GM18502 (cell line): ENCODE measurements at regions not wholly inside any gene's neighbourhood (a gene's known extent, or its start where the extent isn't known, plus 50 kb on each side); places are given as distances from the start of the nearest gene placed in this dataset.

Experiments
- ATAC-seq: cut with Tn5 transposase; IDR thresholded peaks from one replicate; pipeline ENCODE4 v1.9.1; 2021; ENCODE audit warnings: mild to moderate bottlenecking; ENCODE audit not compliant: unreplicated experiment, poor library complexity

- ATAC-seq: no peak
These were observed 290.9 kb upstream of the LDB2 start for GRCh38 chr4:17189401-17189720.

DNA sequence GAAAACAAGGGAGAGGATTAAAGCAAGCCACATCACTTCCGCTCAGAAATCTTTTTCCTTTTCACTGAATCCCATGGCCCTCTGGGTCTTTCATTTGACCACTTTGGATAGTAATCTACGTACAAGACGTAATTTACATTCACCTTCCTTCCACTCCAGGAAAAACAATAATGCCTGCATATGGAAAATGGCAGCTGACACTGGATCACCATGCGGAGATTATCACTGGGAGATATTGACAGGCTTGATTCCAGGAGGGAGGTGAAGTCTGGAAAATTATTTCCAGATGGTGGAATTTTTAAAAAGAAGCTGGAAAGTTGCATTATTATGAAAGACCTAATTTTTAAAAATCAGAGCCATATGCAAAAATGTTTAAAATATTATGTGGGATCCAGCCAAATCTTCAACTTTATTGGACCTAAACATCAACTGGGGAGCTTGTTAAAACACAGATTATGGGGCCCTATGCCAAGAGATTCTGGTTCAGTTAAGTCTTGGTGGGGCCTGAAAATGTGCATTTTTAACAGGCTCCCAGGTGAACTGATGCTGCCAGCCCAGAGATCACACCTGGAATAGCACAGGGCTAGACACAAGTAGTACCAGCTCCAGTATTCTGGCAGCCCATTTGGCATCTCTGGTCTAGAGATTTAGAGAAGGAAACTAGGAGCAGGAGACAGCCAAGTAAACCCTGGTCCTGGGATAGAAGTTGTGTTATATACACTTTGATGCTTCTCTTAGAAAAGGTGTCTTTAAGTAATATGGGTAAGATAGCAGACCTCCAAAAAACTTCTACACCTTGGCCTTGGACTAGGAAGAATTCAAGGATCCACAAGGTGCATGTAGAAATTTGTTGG is 290.3 kb upstream of the LDB2 start:
- no peak for ATAC-seq

GRCh38 chr4:17188125-17188524 is 289.7 kb upstream of the LDB2 start:
- no peak for ATAC-seq

GRCh38 chr4:17187003-17187402 is 288.6 kb upstream of the LDB2 start:
- no peak for ATAC-seq

GRCh38 chr4:17182888-17183287 is 284.4 kb upstream of the LDB2 start:
- no peak for ATAC-seq

GRCh38 chr4:17174751-17175150 is 276.3 kb upstream of the LDB2 start:
- no peak for ATAC-seq

GRCh38 chr4:17173300-17173699 is 274.9 kb upstream of the LDB2 start:
- no peak for ATAC-seq

DNA sequence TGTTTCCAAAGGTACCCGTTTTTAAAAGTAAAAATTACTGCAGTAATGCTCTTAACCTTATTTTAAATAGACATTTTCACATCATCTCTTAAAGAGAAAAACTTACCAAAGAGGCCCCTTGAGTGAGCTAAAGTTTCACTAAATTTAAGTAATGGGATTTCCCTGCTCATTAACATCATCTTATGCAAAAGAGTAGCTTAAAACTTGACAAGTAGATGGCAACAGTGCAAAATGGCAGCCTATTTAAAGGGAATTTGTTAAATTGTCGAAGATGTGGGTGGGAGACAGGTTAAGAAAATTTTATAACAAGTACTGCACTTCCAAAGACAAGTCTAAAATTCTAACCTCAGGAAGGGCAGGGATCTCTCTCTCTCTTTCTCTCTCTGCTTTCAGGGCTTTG is 271.7 kb upstream of the LDB2 start:
- ATAC-seq: no peak

DNA sequence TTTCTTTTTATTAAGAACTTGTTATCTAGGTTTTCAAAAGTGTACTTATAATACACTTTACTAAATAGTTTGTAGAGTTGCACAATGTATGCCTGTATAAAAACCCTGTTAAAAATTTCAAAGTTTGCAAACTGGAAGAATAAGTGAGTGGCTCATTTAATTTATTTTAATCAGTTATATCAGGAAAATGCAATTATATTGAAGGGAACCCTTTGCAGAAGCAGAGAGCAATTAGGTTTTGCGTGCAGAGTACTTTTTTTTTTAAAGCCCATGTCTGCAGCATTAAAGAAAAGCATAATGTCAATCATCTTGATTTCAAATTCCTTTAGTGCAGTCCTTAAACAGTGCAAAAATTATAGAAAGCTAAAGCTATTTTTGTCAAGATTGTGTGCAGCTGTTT is 271.3 kb upstream of the LDB2 start:
- no peak for ATAC-seq

DNA sequence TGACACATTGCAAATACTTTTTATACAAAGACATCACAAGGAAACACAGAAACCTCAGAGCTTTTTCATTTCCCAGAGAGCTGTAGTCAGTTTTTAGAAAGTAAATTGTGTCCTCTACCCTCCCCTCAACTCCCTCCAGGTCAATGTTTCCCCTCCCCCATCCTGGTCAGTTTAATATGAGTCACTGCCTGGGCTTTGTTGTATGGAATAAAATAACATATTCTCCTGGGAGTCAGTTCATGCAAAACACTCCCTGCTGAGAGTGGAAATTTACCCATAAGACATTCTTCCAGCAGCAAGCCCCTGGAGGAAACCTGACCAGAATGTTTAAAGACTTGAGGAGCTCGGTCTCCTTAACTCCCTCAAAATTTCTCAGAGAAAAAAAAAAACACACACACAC is 270.1 kb upstream of the LDB2 start:
- ATAC-seq: no peak

DNA sequence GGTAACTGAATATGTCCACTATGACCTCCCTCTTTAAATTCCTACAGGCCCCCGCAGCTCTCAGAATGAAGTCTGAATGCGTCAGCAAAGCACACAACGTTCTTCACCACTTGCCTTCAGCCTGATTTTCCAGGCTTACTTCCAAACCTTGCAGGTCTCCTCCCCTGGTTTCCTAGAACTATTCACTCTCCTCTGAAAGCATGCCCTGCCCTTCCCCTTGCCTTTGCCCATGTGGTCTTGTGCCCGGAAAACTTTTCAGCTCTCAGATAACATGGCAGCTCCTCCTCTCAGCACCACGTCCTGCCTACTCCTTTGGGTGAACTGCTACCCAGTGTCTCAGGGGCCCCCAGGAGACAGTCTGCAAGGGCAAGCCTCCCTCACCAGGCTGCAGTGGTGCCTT is 268.5 kb upstream of the LDB2 start:
- no peak for ATAC-seq

- ATAC-seq: no peak
These were observed 266.8 kb upstream of the LDB2 start for GRCh38 chr4:17165286-17165685.

DNA sequence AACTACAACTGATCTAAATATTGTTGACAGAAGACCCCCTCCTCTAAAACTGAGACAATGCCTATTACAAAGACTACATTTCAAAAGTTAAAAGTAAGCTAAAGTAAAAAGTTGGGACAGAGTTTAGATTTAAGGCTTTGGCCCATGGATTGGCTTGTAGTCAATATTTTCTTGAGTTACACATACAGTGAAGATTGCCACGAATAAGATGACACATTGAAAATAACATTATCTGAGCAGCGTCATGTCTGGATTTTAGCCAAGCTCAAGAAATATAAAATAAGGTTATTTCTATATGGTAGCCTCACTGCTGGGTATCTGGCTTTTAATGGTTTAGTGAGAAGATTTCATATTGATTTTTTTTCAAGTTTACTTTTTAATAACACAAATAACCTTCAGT is 266.2 kb upstream of the LDB2 start:
- no peak for ATAC-seq

DNA sequence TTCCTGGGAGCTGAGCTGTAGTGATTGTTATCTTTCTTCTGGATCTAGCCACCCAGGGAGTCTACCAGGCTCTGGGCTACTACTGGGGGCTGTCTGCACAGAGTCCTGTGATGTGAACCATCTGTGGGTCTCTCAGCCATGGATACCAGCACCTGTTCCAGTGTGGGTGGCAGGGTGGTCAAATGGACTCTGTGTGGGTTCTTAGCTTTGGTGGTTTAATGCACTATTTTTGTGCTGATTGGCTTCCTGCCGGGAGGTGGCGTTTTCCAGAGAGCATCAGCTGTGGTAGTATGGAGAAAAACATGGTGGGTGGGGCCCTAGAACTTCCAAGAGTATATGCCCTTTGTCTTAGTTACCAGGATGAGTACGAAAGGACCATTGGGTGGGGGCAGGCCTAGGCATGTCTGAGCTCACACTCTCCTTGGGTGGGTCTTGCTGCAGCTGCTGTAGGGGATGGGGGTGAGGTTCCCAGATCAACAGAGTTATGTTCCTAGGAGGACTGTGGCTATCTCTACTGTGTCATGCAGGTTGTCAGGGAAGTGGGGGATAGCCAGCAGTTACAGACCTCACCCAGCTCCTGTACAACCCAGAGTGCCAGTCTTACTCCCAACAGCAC is 264.8 kb upstream of the LDB2 start:
- no peak for ATAC-seq

GRCh38 chr4:17157304-17157703 is 258.9 kb upstream of the LDB2 start:
- ATAC-seq: no peak

GRCh38 chr4:17155486-17155885 is 257.0 kb upstream of the LDB2 start:
- no peak for ATAC-seq

- ATAC-seq: no peak
These were observed 255.1 kb upstream of the LDB2 start for GRCh38 chr4:17153572-17153971.

DNA sequence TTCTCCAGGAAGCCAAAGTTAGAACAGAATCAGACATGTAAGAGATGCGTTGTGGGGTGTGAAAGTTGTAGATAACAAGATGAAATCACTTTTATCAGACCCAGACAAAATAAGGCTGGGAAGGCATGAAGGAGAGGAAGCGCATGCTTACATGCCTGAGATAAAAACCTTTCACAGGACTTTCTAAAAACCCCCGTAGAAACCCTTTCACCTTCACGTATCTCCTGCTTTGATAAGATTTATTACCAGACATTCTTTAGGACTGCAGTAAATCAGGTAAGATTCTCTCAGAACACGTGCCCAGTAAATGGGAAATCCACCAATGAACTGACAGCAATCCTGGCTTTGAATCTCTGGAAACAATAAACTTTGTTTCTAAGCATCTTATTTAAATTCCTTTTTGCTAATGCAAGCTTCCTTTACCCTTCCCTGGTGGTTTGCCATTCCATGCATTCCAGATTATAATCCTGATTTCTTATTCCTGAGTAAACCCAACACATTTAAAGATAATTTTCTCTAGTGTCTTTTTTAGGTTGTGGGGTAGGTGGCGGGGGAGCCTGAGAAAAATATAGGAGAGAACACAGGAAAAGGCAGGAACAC is 254.6 kb upstream of the LDB2 start:
- ATAC-seq: no peak

DNA sequence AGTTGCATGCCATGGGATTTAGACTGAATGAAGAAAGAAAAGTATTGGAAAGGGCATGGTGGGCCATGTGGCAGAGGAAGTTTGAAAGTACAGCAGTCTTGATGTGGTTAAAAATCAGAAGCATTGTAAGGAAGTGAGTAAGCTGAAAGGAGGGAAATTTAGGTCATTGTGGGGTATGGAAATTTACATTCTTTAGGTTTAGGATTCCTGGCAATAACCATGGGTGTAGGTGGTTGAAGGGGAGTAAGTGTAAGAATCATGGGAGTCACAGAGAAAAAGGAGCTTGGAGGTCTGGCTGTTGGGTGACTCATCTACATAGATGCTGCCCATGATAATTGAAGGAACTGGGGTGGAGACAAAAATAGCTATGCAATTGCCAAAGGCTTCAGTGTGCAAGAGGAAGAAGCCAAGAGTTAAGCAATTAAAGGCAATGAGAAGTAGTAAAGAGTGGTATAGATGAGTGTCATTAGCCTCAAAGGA is 243.8 kb upstream of the LDB2 start:
- no peak for ATAC-seq

- ATAC-seq: no peak
These were observed 240.4 kb upstream of the LDB2 start for GRCh38 chr4:17138847-17139246.

DNA sequence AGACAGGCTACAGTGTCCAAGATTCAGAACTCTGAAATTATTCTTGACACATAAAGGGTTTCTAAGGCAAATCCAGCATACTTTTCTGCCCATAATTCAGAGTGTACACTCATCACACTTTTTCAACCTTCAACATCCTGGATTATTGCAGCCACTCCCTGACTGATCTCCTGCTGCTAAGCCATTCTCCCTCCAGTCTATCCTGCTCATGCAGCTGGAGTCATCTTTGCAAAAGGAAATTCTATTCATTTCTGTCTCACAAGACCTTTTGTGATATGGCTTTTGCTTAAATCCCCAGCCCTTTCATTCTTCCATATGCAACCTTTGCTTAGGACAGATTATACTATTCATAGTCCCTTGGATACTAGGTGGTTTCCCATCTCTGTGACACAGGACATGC is 236.1 kb upstream of the LDB2 start:
- ATAC-seq: no peak

DNA sequence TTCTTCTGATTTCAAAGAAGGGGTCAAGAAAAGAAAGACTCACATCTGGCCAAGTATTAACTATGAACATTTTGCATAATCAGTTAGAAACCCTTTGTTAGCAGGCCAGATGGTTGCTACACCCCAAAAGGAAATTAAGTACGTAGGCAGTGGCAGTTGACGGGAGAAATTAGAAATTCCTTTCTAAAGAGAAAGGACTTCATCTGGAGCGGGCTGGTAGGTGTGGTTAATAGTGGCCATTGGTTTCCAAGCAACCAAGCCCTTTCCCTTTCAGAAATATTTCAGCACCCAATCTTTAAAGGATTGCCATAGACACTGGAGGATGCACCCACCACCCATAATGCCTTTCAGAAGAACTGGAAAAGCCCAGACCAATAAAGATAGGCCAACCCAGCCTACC is 235.7 kb upstream of the LDB2 start:
- no peak for ATAC-seq
